Activated T-helper 2 cell treated with anti-CD3 and anti-CD28 coated beads, Interferon-gamma antibody, Interleukin-2, Interleukin-4, amounts not matched to agents 10 μg/mL and 5 μg/mL and 100 μg/mL, durations not matched to agents 14 hours and 24 hours and 36 hours (primary cell): ENCODE measurements at regions not wholly inside any gene's neighbourhood (a gene's known extent, or its start where the extent isn't known, plus 50 kb on each side); places are given as distances from the start of the nearest gene placed in this dataset.

Source experiments
- DNase-seq: peaks from one replicate; pipeline ENCODE4 v3.0.0; 2021; ENCODE audit warnings: low spot score
- H3K27ac Mint-ChIP-seq: one replicate; pipeline ENCODE4 v1.8.0; 2021; ENCODE audit warnings: mixed read lengths
- H3K27me3 Mint-ChIP-seq: one replicate; pipeline ENCODE4 v1.8.0; 2021; ENCODE audit warnings: low read depth, mixed read lengths
- H3K36me3 Mint-ChIP-seq: one replicate; pipeline ENCODE4 v1.8.0; 2021; ENCODE audit warnings: low read depth, mixed read lengths
- H3K4me1 Mint-ChIP-seq: one replicate; pipeline ENCODE4 v1.8.0; 2021; ENCODE audit warnings: low read depth, mixed read lengths
- H3K4me3 Mint-ChIP-seq: one replicate; pipeline ENCODE4 v1.8.0; 2021; ENCODE audit warnings: low read depth, mild to moderate bottlenecking, moderate library complexity, mixed read lengths
- H3K9me3 Mint-ChIP-seq: one replicate; pipeline ENCODE4 v1.8.0; 2021; ENCODE audit warnings: mixed read lengths
- intact Hi-C: fragments of 100-400 bp; cut with micrococcal nuclease; formaldehyde crosslinking; loops from one replicate; pipeline ENCODE4 v1.15.1; 2023

GRCh38 chr2:107576991-107577390, 249.7 kb upstream of the RGPD4 start:
- Mint-ChIP-seq H3K9me3 (no peaks in the 10 kb centered on the region), H3K36me3 (no peaks in the 10 kb centered on the region), H3K27ac (no peak overlapping the region), H3K4me1 (no peaks in the 10 kb centered on the region), H3K4me3 (no peak overlapping the region), H3K27me3 (no peaks in the 10 kb centered on the region)
- intact Hi-C loops = no loop called here
- DNase-seq = no peak

- no peaks in the 10 kb centered on the region for H3K27me3 Mint-ChIP-seq
- no peaks in the 10 kb centered on the region for H3K4me1 Mint-ChIP-seq
- H3K4me3 Mint-ChIP-seq = no peak overlapping the region
- H3K9me3 Mint-ChIP-seq = peaks cover 9% of the 10 kb centered on the region
- H3K27ac Mint-ChIP-seq = no peak overlapping the region
- intact Hi-C loops = no loop called here
- no peaks in the 10 kb centered on the region for H3K36me3 Mint-ChIP-seq
- DNase-seq = no peak
These were observed 244.2 kb upstream of the RGPD4 start for GRCh38 chr2:107582487-107582886.

- intact Hi-C loops = no loop called here
- Mint-ChIP-seq H3K9me3 (peaks cover 9% of the 10 kb centered on the region), H3K4me3 (no peak overlapping the region), H3K27me3 (no peaks in the 10 kb centered on the region), H3K27ac (no peak overlapping the region), H3K4me1 (no peaks in the 10 kb centered on the region), H3K36me3 (no peaks in the 10 kb centered on the region)
- no peak for DNase-seq
These were observed 242.1 kb upstream of the RGPD4 start for GRCh38 chr2:107584577-107584976.

GRCh38 chr2:107585851-107586250, 240.8 kb upstream of the RGPD4 start:
- Mint-ChIP-seq H3K4me3 (no peak overlapping the region), H3K4me1 (no peaks in the 10 kb centered on the region), H3K9me3 (peaks cover 9% of the 10 kb centered on the region), H3K27ac (no peak overlapping the region), H3K36me3 (no peaks in the 10 kb centered on the region), H3K27me3 (no peaks in the 10 kb centered on the region)
- intact Hi-C loops = no loop called here
- DNase-seq = no peak

- DNase-seq = no peak
- no peak overlapping the region for H3K4me3 Mint-ChIP-seq
- H3K27me3 Mint-ChIP-seq = no peaks in the 10 kb centered on the region
- no peaks in the 10 kb centered on the region for H3K4me1 Mint-ChIP-seq
- intact Hi-C loops = no loop called here
- H3K36me3 Mint-ChIP-seq = no peaks in the 10 kb centered on the region
- peaks cover 9% of the 10 kb centered on the region for H3K9me3 Mint-ChIP-seq
- no peak overlapping the region for H3K27ac Mint-ChIP-seq
These were observed 238.5 kb upstream of the RGPD4 start for GRCh38 chr2:107588181-107588580.

- intact Hi-C loops = no loop called here
- Mint-ChIP-seq H3K36me3 (no peaks in the 10 kb centered on the region), H3K4me3 (no peak overlapping the region), H3K4me1 (no peaks in the 10 kb centered on the region), H3K27ac (no peak overlapping the region), H3K9me3 (peaks cover 12% of the 10 kb centered on the region), H3K27me3 (no peaks in the 10 kb centered on the region)
- no peak for DNase-seq
These were observed 237.6 kb upstream of the RGPD4 start for GRCh38 chr2:107589079-107589491.

GRCh38 chr2:107591561-107592279, 235.0 kb upstream of the RGPD4 start:
- Mint-ChIP-seq H3K27me3 (no peaks in the 10 kb centered on the region), H3K4me3 (no peak overlapping the region), H3K27ac (no peak overlapping the region), H3K9me3 (peaks cover 4% of the 10 kb centered on the region), H3K36me3 (no peaks in the 10 kb centered on the region), H3K4me1 (no peaks in the 10 kb centered on the region)
- DNase-seq = no peak
- intact Hi-C loops = no loop called here

GRCh38 chr2:107592280-107592624, 234.4 kb upstream of the RGPD4 start:
- H3K9me3 Mint-ChIP-seq = peaks cover 4% of the 10 kb centered on the region
- no peak overlapping the region for H3K27ac Mint-ChIP-seq
- H3K4me1 Mint-ChIP-seq = no peaks in the 10 kb centered on the region

GRCh38 chr2:107595285-107595684, 231.4 kb upstream of the RGPD4 start:
- no peak for DNase-seq
- Mint-ChIP-seq H3K36me3 (no peaks in the 10 kb centered on the region), H3K4me3 (no peak overlapping the region), H3K9me3 (peaks cover 4% of the 10 kb centered on the region), H3K27me3 (no peaks in the 10 kb centered on the region), H3K27ac (no peak overlapping the region), H3K4me1 (no peaks in the 10 kb centered on the region)
- intact Hi-C loops = no loop called here

More at GRCh38 chr2:107592280-107592624, 234.4 kb upstream of the RGPD4 start:
- intact Hi-C loops = no loop called here
- no peak for DNase-seq
- Mint-ChIP-seq H3K36me3 (no peaks in the 10 kb centered on the region), H3K4me3 (no peak overlapping the region), H3K27me3 (no peaks in the 10 kb centered on the region)

GRCh38 chr2:107595749-107596148, 230.9 kb upstream of the RGPD4 start:
- Mint-ChIP-seq H3K36me3 (no peaks in the 10 kb centered on the region), H3K4me3 (no peak overlapping the region), H3K27me3 (no peaks in the 10 kb centered on the region), H3K4me1 (no peaks in the 10 kb centered on the region), H3K9me3 (peaks cover 4% of the 10 kb centered on the region), H3K27ac (no peak overlapping the region)
- intact Hi-C loops = no loop called here
- DNase-seq = no peak

GRCh38 chr2:107597507-107597906, 229.2 kb upstream of the RGPD4 start:
- Mint-ChIP-seq H3K36me3 (no peaks in the 10 kb centered on the region), H3K9me3 (peaks cover 4% of the 10 kb centered on the region), H3K27me3 (no peaks in the 10 kb centered on the region), H3K27ac (no peak overlapping the region), H3K4me1 (no peaks in the 10 kb centered on the region), H3K4me3 (no peak overlapping the region)
- no peak for DNase-seq
- intact Hi-C loops = no loop called here

- intact Hi-C loops = no loop called here
- Mint-ChIP-seq H3K27ac (no peak overlapping the region), H3K27me3 (no peaks in the 10 kb centered on the region), H3K4me1 (no peaks in the 10 kb centered on the region), H3K4me3 (no peak overlapping the region), H3K9me3 (no peaks in the 10 kb centered on the region), H3K36me3 (no peaks in the 10 kb centered on the region)
- DNase-seq = no peak
These were observed 223.9 kb upstream of the RGPD4 start for GRCh38 chr2:107602801-107603200.

GRCh38 chr2:107607054-107607453, 219.6 kb upstream of the RGPD4 start:
- Mint-ChIP-seq H3K27me3 (no peaks in the 10 kb centered on the region), H3K4me3 (no peak overlapping the region), H3K9me3 (no peaks in the 10 kb centered on the region), H3K4me1 (no peaks in the 10 kb centered on the region), H3K27ac (no peak overlapping the region), H3K36me3 (no peaks in the 10 kb centered on the region)
- intact Hi-C loops = no loop called here
- DNase-seq = no peak

GRCh38 chr2:107607473-107607872, 219.2 kb upstream of the RGPD4 start:
- DNase-seq = no peak
- Mint-ChIP-seq H3K4me1 (no peaks in the 10 kb centered on the region), H3K27me3 (no peaks in the 10 kb centered on the region), H3K36me3 (no peaks in the 10 kb centered on the region), H3K27ac (no peak overlapping the region), H3K9me3 (no peaks in the 10 kb centered on the region), H3K4me3 (no peak overlapping the region)
- intact Hi-C loops = no loop called here
